OCI-M2 (cell line): ENCODE measurements at regions not wholly inside any gene's neighbourhood (a gene's known extent, or its start where the extent isn't known, plus 50 kb on each side); places are given as distances from the start of the nearest gene placed in this dataset.

Experiments used
- DNase-seq: peaks from one replicate; lab custom pipeline; 2025; ENCODE audit not compliant: unreplicated experiment; lab: John Stamatoyannopoulos, UW

DNA sequence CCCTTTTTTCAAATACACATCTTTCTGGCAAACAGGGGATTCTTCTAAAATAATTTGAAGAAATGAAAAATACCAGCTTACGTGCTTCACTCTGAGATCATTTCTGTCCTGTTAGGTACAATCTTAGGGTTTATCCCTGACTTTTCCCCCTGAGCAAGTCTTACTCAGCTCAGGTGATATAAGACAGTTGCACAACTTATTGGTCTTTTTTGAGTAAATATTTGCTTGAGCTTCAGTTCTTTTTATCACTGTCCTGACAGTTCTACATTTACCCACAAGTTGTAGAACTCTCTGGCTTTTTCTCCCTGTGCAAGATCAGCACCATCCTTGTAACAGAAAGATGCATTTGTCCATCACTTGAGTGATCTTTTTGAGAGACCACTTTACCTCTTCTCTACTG, 84.9 kb downstream of the MID1IP1 start:
- no peak for DNase-seq

DNA sequence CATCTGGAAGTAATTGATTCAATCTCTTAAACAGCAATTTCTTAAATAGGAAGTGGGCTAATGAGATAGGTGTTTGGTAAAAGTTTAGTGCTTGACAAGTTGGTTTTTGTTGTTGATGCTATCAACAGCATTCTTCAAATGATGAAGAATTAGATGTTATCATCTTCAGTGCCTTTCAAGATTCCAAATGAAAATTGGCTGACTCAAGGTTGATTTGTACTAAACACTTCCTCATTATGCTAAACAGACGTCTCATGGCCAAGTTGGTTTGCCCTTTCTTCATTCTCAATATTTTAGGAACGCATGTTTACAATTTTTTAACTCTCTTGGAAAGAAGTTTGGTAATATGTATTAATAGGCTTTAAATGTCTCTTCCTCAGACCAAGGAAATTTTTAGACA, 86.0 kb downstream of the MID1IP1 start:
- no peak for DNase-seq

DNA sequence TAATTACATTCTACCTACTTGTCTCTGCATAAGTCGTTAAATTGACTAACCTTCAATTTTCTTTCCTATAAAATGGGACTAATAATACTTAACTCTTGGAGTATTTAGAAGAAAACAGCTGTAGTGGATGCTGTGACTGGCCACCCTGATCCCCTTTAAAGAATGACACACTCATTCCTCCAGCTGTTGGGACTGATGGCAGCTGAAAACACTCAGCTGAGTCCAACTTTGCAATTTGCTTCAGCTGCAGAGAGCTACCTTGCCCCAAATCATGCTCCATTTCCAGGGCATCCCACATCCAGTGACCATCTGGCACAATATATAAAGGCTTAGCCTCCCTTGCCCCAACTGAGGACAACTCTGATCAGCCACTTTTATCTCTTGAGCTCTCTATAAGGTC, 89.1 kb downstream of the MID1IP1 start:
- DNase-seq: no peak

DNA sequence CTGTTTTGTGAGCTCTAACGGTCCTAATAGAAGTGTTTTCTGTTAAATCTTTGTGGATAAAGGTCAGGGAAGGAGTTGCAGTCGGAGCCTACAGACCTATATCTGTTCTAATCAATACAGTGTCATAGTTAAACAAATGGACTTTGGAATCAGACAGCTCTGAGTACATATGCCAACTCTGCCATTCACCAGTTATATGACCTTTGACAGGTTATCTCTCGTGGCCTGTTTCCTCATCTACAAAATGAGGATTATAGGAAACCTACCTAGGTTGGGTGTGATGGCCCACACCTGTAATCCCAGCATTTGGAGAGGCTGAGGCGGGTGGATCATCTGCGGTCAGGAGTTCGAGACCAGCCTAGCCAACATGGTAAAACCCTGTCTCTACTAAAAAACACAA, 89.7 kb downstream of the MID1IP1 start:
- no peak for DNase-seq

DNA sequence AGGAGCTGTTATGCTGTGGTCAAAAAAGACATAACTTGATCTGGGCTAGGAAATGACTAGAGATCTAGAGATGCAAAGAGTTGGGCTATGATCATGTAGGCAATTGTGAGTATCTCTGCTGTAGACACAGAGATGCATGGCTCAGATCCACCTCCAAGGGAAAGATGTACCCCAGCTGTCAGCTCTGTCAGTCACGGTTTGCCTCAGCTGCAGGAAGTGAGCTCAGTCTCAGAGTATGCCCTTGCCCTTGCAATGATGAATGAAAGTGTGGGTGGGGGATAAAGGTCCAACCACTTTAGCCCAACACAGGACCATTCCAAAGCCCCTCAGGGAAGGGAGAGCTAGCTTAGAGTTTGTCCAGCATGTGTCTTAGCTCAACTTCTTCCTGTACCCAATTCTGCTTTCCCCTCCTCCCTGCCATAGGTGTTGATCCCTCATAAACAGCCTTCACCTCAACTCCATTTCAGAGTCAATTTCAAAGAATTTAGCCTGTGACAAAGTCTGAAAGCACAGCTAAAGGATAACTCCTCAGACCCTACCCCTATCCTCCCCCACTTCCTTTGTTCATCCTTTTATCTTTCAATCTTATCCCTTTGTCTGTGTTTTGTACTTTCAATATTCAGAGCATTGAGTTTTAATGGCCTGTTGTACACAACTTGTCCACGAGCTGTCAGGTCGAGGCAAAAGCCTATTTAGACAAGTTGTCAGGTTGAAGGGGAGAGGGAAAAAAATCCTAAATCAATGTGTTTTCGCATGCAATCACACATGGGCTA, 90.6 kb downstream of the MID1IP1 start:
- no peak for DNase-seq

DNA sequence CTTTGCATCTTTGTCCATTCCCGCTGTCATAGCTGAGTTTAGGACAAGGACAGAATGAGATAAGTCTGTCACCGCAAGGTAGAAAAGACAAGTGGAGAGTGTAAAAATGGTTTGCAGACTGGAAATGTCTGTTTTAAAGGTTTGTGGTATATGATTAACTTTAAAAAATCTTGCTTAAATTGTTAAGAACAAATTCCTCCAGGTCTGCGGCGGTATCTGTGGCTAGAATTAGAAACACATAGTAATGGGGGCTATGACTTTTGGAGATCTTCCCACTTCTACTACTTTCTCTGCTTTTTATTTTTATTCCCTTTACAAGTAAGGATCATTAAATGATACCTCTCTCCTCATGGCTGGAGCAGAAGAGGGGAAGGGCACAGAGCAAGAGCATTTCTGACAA, 92.2 kb downstream of the MID1IP1 start:
- DNase-seq: no peak

DNA sequence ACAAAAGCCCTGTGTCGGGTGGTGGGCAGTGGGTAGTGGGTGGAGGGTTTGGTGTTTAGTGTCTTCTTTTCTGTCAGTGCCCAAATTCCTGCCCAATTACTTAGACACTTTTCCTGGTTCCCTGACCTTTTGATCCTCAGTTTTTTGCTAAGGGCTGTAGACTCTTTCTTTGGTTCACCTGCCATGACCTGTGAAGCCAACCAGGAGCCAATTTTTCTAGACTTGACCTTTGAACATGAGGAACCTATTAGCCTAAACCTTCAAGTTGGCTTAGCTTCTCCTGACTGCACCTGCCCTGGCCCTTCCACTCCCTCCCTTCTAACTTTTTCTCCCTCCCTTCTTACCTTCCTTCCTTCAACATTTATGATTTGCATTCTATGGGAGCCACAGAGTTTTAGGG, 94.5 kb downstream of the MID1IP1 start:
- DNase-seq: no peak

DNA sequence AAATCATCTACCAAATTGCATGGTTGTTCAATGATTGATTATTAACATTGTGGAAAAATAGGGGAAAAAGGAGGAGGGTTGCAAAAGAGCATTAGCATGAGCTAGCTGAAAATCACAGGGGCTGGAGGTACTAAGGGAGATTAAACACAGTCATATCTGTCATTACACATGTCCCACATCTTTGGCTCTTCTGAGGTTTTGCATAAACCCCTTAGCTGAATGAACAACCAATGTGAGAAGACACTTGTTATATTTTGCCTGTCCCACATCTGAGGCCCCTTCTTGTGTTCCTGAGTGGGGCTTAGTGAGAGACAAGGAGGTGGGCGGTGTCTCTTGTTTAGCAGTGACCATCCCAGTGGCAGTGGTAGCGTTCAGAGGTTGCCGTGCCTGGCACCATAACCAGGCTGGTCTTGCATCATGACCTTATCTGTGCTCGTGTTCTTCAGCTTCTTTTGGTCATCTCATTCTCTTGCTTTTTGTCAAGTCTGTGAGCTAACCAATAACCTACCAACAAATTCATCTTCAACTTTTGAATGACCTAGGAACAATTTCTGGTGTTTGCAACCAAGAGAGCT, 95.6 kb downstream of the MID1IP1 start:
- no peak for DNase-seq

DNA sequence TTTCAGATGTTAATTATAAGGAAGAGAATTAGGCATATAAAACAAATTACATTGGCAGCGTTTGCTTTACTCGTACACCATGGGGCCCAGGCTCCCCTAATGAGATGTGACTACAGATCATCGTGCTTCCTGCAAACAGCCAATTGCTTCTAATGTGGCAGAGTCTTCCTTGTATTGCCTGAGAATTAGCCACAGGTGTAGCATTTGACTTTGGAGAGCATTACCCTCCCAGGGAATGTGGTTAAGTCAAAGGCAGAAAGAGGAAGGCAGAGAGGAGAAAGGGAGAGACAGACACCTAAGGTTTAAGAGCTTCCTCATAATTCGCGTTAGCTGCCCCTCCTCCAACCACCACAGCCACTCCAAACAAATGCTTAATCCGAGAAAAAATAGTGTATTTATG, 97.0 kb downstream of the MID1IP1 start:
- DNase-seq: no peak

DNA sequence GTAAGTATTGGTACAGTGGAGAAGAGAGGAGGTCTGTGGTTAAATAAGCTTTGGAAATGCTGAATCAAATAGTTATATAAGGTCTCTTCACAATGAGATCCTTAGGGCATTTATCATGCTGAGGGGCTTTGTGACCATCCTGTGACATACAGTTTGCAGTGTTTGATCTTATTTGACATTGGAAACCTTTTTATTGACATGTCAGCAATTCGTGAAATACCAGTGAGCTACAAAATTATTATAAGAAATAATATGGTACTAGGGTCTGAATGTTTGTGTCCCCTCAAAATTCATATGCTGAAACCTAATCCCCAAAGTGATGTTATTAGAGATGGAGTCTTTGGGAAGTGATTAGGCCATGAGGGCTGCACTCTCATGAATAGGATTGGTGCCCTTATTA, 98.4 kb downstream of the MID1IP1 start:
- no peak for DNase-seq

DNA sequence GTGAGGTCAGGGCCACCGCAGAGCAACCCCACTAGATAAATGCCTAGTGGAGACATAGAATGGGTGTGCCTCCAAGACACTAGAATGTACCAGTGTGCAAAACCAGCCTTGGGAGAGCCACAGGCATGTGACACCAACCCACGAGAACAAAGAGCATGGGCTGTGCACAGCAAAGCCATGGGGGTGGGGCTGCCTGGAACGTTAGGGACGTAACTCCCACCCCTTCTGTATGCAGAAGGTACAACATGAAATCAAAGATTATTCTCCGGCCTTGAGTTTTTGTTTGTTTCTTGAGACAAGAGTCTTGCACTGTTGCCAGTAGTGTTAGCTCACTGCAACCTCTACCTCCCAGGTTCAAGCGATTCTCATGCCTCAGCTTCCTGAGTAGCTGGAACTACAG, 99.5 kb downstream of the MID1IP1 start:
- DNase-seq: no peak

DNA sequence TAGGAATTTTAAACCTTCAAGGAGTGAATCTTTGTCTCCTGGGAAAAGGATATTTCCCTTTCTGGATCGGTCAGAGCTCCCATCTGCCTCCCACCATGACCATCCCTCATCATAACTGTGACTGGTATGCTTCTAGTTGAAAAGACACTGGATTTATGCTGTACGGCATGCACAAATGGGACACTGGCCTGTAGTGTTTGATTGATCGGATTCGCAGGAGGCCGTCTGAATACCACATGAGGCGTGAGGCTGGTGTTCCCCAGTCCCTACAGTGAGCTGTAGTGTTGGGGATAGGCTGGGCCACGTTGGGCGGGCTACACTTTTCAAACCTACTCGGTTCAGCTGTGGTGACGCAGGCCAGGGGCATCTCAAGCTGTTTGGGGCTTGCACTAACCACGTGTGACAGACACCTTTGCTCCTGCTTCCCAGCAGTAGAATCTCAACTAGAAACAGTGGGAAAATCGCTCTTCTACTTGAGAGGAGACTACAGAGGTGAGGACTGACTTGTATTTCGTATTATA, 101.8 kb downstream of the MID1IP1 start:
- no peak for DNase-seq

DNA sequence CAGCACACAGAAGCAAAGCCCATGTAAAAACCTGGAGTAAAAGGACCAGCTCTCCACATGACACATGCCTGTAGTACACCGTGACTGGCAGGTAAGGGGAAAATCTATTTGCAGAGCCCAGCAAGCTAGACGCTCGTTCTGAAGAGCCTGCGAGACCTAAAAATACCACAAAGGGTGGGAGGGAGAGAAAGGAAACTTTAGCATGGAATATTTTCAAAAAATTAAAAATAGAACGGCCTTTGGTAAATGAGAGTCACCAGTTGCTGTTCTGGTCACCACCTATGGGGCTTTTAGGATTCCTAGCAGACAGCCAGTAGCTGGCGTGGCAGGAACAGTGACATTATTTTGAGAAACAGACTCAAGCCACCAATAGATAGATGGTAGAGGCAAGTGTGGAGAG, 115.5 kb downstream of the MID1IP1 start:
- no peak for DNase-seq

DNA sequence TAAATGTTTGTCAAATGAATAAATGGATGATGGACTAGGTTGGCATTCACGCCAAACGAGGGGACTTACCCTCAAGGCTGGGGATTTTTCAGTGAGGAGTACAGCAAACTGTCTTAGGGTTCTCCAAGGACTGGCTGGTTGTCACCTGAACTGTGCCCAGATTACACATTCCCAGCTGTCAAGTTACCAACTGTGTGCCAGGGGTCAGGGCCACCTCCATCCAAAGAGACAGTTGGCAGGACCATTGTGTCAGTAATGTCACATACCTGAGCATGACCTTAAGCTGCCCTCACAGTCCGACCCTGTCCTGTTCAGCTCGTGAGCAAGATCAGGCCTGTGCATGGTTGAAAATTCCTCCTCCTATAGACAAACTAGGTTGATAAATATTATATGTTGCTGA, 116.7 kb downstream of the MID1IP1 start:
- DNase-seq: no peak

DNA sequence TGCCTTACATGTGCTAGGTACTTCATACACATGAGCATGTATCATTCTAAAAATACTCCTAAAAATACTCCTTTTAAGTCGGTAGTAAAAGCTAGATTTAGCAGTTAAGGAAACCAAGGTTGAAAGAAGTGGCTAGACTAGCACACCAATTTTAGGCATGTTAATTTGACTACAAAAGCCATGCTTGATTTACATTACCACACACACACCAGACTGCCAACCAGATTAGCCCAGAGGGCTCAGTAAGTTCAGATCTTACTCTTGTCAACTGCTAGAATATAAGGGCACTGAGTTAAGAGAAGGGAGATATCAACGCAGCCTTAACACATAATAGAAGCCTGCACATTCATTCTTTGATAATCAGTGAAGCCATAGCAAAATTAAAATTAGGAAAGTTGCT, 117.9 kb downstream of the MID1IP1 start:
- DNase-seq: no peak

DNA sequence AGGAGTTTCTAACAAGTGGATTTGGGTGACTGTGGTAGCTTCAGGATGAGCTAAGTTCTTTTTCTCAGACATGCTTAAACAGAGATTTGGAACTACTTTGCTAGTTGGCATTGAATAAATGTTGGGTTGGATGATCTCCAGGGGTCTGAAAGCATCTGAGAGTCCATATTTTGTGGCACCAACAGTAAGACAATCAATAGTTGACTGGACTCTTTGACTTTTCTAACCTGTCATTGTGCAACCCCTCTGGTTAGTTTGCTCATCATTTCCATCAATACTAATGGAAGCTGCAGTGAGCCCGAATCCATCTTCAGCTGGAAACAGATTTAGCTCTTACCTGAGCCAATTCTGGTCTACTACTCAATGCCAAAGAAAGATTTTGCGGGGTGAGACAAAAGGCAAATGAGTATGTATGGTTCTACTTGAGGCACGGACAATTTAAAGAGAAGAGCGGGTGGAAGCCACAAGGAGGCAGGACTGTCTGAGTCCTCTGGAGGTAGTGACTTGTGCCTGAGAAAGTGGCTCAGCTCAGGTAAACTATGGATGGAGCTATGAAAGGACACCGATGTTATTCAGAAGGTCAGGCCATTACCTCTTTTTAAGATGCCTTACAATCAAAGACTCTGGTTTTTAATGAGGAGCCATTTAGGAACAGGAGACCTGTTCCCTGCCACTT, 118.7 kb downstream of the MID1IP1 start:
- no peak for DNase-seq

DNA sequence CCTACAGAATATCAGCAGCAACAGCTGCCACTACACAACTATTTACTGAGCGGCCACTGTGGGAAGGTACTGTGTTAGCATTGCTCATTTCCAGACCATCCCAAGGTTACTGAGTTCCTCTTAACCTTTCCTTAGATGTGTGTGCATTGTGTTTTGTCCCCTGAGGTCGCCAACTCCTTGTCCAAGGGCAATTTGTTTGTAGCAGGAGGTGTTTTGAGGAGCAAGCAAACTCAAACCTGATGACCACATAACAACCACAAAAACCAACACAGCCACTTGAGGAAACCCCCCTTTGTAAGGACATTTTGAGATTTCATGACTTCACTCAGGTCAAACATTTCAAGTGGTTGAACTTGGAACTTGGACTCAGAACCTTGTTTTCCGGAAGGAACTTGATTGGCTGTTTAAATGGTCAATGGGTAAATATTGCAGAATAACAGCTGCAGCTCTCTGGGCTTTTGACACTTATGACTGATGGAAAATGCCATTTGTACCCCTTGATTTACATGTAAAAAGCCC, 122.3 kb downstream of the MID1IP1 start:
- no peak for DNase-seq

DNA sequence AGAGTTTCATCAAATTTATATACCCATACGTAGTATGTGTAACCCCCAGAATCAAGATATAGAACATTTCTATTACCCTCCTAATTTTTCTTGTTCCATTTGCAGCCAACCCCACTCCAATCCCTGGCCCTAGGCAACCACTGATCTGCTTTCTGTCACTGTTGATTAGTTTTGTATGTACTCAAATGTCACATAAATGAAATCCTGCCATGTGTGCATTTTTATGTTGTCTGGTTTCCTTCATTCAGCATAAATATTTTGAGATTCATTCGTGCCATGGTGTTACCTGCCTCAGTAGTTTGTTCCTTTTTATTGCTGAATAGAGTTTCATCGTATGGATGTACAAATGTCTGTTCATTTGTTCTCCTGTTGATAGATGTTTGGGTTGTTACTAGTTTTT, 126.3 kb downstream of the MID1IP1 start:
- no peak for DNase-seq

DNA sequence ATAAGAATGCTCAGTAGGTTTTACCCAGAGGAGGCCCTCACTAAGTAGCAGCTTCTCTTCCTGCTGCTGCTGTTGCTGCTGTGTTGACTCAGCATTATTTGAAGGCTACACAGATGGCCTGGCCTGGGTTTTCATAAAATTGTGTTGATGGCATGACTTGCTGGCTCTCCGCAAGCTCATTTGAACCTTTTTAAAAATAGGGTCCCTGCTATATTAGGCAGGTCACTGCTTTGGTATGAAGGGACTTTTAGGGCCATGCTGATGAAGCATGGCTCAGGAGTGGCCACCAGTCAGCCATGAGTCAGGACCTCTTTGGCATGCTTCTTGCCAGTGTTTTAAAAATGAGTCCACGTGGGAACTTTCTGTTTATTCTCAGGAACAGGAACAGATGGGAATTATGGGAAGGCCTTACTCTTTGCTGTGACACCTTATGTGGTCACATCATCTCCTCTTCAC, 128.7 kb downstream of the MID1IP1 start:
- no peak for DNase-seq

DNA sequence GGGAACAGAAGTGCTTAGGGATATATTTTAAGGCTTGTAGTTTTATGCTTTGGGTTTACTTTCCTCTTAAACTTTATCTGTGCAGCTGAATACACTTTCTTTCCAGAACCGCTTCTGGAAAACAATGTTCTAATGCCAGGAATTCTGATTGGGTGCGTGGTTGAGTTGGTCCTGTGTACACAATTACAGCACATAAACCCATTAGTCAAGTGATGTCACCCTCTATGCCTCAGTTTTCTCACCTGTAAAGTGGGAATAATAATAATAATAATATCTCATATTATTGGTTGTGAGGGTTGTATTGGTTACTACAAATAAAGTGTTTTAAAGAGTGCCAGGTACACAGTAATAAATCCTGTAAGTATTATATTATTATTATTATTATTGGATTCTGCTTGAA, 129.2 kb downstream of the MID1IP1 start:
- DNase-seq: no peak

DNA sequence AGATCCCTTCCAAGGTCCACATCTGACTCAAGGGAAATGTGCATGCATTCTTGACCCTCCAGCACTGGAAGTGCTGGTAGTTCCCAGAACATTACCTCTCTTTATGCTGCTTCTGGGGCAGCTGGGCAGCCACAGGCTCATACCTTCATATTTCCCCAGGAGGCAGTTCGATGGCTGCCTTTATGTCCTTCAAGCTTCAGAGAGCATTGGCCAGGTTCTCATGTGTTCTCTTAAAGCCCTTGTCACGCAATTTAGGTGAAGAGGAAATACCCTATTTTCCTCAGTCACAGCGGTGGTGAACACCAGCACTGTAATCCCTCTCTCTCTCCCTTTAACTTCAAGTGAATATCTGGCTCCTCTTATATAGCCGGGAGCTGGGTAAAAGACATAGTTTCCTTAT, 134.3 kb downstream of the MID1IP1 start:
- DNase-seq: no peak

DNA sequence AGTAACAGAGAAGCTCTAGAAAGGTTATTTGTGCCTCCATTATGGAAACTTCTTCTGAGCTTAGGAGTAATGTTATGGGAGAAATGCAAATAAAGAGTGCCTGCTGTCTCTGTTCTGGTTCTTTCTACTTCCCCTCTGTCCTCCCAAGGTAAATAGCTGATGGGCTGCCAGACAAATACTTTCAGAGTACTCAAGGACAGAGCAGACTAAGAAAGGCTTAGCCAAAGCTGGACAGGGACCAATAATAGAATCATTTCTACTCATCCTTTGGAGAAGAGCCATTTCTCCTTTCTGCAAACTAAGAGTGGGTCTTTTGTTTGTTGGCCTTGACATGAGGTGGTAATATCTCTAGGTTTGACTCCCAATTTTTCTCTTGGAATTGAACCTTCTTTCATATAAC, 136.1 kb downstream of the MID1IP1 start:
- DNase-seq: no peak
